ENCODE measurements at regions not wholly inside any gene's neighbourhood (a gene's known extent, or its start where the extent isn't known, plus 50 kb on each side); places are given as distances from the start of the nearest gene placed in this dataset.

DNA sequence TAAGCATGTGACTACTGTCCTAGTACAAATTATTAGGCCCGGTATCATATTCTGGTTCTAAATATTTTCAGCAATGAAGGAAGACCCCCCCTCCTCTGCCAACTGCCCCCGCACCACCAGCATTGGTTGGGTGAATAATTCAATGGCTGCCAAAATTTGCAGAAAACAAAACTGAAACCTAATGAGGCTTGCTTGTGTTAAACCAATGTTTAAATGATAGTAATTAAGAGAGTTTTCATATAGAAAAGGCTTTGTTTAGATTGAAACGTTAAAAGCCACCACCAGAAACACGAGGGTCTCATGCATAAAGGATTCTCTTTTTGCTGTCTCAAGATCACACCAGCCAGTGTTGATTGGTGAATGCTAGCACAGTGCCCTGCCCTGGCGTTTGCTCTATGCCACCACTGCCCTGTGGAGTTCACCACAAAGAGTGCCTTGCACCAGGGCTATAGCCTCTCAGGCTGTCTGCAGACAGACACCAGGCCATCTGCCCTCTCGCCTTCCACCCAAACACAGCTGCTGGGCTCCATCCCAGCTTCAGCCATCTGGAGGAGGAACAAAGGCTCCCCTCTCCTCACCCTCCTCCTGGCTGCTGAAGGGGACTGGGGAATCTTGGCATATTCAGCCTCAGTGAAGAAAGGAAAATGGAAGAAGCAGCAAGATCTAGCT is 200.3 kb upstream of the PFN2 start:
- peak in 1 of 2 donors; percentile 28 for DNase-seq (ENCODE audit: low read depth in 1 of 2, low spot score in 1 of 2)
- TF ChIP-seq, protein P1, sequence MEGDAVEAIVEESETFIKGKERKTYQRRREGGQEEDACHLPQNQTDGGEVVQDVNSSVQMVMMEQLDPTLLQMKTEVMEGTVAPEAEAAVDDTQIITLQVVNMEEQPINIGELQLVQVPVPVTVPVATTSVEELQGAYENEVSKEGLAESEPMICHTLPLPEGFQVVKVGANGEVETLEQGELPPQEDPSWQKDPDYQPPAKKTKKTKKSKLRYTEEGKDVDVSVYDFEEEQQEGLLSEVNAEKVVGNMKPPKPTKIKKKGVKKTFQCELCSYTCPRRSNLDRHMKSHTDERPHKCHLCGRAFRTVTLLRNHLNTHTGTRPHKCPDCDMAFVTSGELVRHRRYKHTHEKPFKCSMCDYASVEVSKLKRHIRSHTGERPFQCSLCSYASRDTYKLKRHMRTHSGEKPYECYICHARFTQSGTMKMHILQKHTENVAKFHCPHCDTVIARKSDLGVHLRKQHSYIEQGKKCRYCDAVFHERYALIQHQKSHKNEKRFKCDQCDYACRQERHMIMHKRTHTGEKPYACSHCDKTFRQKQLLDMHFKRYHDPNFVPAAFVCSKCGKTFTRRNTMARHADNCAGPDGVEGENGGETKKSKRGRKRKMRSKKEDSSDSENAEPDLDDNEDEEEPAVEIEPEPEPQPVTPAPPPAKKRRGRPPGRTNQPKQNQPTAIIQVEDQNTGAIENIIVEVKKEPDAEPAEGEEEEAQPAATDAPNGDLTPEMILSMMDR (IDR thresholded peaks at IDR 0.05; ENCODE audit: low read depth, low read length) = no peak
- H3K4me1 ChIP-seq (ENCODE audit: low read depth) = peaks cover 6% of the 10 kb centered on the region
- H3K27ac ChIP-seq = no peak overlapping the region
- H3K4me3 ChIP-seq = no peak overlapping the region
- no peaks in the 10 kb centered on the region for H3K27me3 ChIP-seq
- H3K36me3 ChIP-seq = no peaks in the 10 kb centered on the region
- no peaks in the 10 kb centered on the region for H3K9me3 ChIP-seq (ENCODE audit: low read depth)

DNA sequence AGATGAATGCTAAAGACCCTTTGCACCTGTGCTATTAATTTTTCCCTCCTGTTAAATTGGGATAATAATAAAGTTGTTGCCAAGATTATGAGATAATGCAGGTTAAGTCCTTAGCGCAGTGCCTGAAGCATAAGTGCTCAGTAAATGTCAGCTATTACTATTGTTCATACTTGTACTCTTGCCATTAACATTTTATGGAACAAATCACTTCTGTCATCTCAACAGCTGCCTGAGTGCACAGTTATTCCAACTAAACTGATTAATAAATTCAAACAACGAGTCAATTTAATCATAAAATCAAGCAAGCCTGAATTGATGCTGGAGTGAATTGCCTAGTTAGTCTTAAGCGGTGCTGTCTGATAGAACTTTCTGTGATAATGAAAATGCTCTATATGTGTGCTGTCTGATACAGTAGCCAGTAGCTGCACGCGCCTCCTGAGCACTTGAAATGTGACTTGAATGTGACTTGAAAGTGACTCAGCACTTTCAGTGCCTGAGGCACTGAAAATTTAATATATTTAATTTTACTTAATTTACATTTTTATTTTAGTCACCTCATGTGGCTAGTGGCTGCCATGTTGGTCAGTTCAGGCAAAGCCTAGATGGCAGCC is 198.7 kb upstream of the PFN2 start:
- TF ChIP-seq, protein P1 (IDR thresholded peaks at IDR 0.05; ENCODE audit: low read depth, low read length) = no peak
- peaks cover 6% of the 10 kb centered on the region for H3K4me1 ChIP-seq (ENCODE audit: low read depth)
- H3K27me3 ChIP-seq = no peaks in the 10 kb centered on the region
- H3K36me3 ChIP-seq = no peaks in the 10 kb centered on the region
- H3K9me3 ChIP-seq (ENCODE audit: low read depth) = no peaks in the 10 kb centered on the region
- no peak overlapping the region for H3K27ac ChIP-seq
- H3K4me3 ChIP-seq = no peak overlapping the region
- no peak for DNase-seq (ENCODE audit: low read depth in 1 of 2, low spot score in 1 of 2)

DNA sequence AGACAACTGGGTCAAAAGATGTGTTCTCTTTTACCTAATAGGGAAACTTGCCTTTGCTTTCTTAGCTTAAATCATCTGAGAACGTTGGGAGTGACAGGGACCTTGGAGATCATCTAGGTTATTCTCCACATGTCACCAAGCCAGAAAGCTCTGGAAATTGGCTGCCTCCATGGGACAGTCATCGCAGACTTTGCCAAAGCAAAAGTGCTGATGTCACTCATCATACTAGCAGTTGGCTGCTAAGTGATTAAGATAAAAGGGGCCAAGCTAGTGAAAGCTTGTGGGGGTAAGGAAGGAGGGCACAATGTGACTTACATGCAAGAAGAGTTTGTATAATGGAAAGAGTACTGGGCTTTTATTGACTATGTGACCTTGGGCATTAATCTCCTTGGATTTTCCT is 198.0 kb upstream of the PFN2 start:
- peak; percentile 28 to 40 for DNase-seq (ENCODE audit: low read depth in 1 of 2, low spot score in 1 of 2)
- Histone ChIP-seq H3K9me3 (ENCODE audit: low read depth) (no peaks in the 10 kb centered on the region), H3K27ac (no peak overlapping the region), H3K36me3 (no peaks in the 10 kb centered on the region), H3K27me3 (no peaks in the 10 kb centered on the region), H3K4me1 (ENCODE audit: low read depth) (peaks cover 6% of the 10 kb centered on the region), H3K4me3 (no peak overlapping the region)
- TF ChIP-seq, protein P1 (IDR thresholded peaks at IDR 0.05; ENCODE audit: low read depth, low read length) = no peak

DNA sequence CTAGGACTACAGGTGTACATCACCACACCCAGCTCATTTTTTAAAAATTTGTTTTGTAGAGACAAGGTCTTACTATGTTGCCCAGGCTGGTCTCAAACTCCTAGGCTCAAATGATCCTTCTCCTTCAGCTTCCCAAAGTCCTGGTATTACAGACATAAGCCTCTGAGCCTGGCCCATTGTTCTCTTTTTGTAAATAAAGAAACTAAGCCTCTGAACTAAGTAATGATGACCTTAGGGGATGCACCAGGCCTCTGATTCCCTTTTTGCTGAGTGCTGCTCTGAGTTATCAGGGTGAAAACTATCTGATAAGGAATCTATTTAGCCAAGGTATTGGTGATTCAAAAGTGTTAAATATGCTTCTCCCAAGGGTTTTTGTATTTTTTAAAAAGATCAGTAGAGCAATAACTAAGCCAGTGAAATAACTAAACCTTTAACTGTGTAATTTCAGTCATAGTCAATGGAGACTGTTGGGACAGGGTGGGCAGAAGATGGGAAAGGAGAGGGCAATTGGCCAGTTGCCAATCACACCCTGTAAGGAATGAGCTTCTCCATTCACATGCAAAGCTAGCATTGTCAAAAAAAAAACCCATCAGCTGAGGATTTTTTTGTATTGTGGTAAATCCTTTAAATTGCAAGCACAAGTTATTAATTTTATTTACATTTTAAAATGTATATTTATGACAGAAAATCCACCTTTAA is 194.8 kb upstream of the PFN2 start:
- H3K36me3 ChIP-seq = no peaks in the 10 kb centered on the region
- H3K27me3 ChIP-seq = no peaks in the 10 kb centered on the region
- H3K4me3 ChIP-seq = no peak overlapping the region
- TF ChIP-seq, protein P1 (IDR thresholded peaks at IDR 0.05; ENCODE audit: low read depth, low read length) = no peak
- H3K27ac ChIP-seq = no peak overlapping the region
- no peaks in the 10 kb centered on the region for H3K9me3 ChIP-seq (ENCODE audit: low read depth)
- peaks cover 6% of the 10 kb centered on the region for H3K4me1 ChIP-seq (ENCODE audit: low read depth)
- DNase-seq (ENCODE audit: low read depth in 1 of 2, low spot score in 1 of 2) = no peak

DNA sequence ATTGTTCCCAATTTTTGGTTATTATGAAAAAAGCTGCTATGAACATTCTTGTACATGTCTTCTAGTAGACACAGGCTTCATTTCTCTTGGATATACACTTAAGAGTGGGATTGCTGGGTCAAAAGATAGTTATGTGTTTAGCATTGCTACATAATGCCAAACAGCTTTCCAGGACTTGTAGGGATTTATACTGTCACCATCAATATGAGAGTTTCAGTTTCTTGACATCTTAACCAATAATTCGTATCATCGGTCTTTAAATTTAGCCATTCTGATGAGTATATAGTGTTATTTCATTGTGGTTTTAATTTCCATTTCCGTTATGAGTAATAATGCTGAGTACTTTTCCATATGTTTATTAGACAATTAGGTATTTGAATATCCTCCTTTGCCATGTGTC is 190.3 kb upstream of the PFN2 start:
- DNase-seq (ENCODE audit: low read depth in 1 of 2, low spot score in 1 of 2) = no peak
- no peaks in the 10 kb centered on the region for H3K4me1 ChIP-seq (ENCODE audit: low read depth)
- H3K36me3 ChIP-seq = no peaks in the 10 kb centered on the region
- TF ChIP-seq, protein P1 (IDR thresholded peaks at IDR 0.05; ENCODE audit: low read depth, low read length) = no peak
- H3K9me3 ChIP-seq (ENCODE audit: low read depth) = no peaks in the 10 kb centered on the region
- H3K27ac ChIP-seq = no peak overlapping the region
- H3K4me3 ChIP-seq = no peak overlapping the region
- no peaks in the 10 kb centered on the region for H3K27me3 ChIP-seq

Measured in cardiac muscle cell (in vitro differentiated cells and primary cell).